ENCODE measurements at regions not wholly inside any gene's neighbourhood (a gene's known extent, or its start where the extent isn't known, plus 50 kb on each side); places are given as distances from the start of the nearest gene placed in this dataset.

GRCh38 chr5:27476356-27476988, 438.1 kb upstream of the CDH9 start:
- no peak for DNase-seq (ENCODE audit: low read depth)
- no peak overlapping the region for H3K4me3 ChIP-seq (replicated peaks; ENCODE audit: low read depth, low read length)
- no peak for TF ChIP-seq CTCF (IDR thresholded peaks at IDR 0.05; ENCODE audit: low read length, missing control alignments)

GRCh38 chr5:27475063-27475462, 436.7 kb upstream of the CDH9 start:
- H3K4me3 ChIP-seq (replicated peaks; ENCODE audit: low read depth, low read length): no peak overlapping the region
- DNase-seq (ENCODE audit: low read depth): no peak
- no peak for TF ChIP-seq CTCF (IDR thresholded peaks at IDR 0.05; ENCODE audit: low read length, missing control alignments)

GRCh38 chr5:27474395-27474794, 436.0 kb upstream of the CDH9 start:
- no peak for TF ChIP-seq CTCF (IDR thresholded peaks at IDR 0.05; ENCODE audit: low read length, missing control alignments)
- DNase-seq (ENCODE audit: low read depth): no peak
- H3K4me3 ChIP-seq (replicated peaks; ENCODE audit: low read depth, low read length): no peak overlapping the region

- no peak for DNase-seq (ENCODE audit: low read depth)
- TF ChIP-seq CTCF (IDR thresholded peaks at IDR 0.05; ENCODE audit: low read length, missing control alignments): no peak
- H3K4me3 ChIP-seq (replicated peaks; ENCODE audit: low read depth, low read length): no peak overlapping the region
Observed at GRCh38 chr5:27474047-27474309, 435.6 kb upstream of the CDH9 start.

- DNase-seq (ENCODE audit: low read depth): no peak
- H3K4me3 ChIP-seq (replicated peaks; ENCODE audit: low read depth, low read length): no peak overlapping the region
- TF ChIP-seq CTCF (IDR thresholded peaks at IDR 0.05; ENCODE audit: low read length, missing control alignments): no peak
Observed at GRCh38 chr5:27473307-27474046, 435.1 kb upstream of the CDH9 start.

GRCh38 chr5:27472871-27473270, 434.5 kb upstream of the CDH9 start:
- H3K4me3 ChIP-seq (replicated peaks; ENCODE audit: low read depth, low read length): no peak overlapping the region
- DNase-seq (ENCODE audit: low read depth): no peak
- no peak for TF ChIP-seq CTCF (IDR thresholded peaks at IDR 0.05; ENCODE audit: low read length, missing control alignments)

Measured in fibroblast of pulmonary artery (primary cell).